NAMALWA (cell line): ENCODE measurements at regions not wholly inside any gene's neighbourhood (a gene's known extent, or its start where the extent isn't known, plus 50 kb on each side); places are given as distances from the start of the nearest gene placed in this dataset.
"Not testable (repeated sequence)": the region's sequence is repeated elsewhere in the genome, so short reads cannot be mapped to it uniquely, and the experiment has no call there.

Experiments used
- DNase-seq: peaks from one replicate; pipeline ENCODE4 v3.0.0-alpha.2; 2015; ENCODE audit warnings: low spot score

GRCh38 chr16:33583702-33584101 lies 124.3 kb downstream of the TP53TG3F start:
- DNase-seq, result not testable (repeated sequence)

- DNase-seq, result not testable (repeated sequence)
Measured at GRCh38 chr16:33588589-33588988, 129.2 kb downstream of the TP53TG3F start.

DNA sequence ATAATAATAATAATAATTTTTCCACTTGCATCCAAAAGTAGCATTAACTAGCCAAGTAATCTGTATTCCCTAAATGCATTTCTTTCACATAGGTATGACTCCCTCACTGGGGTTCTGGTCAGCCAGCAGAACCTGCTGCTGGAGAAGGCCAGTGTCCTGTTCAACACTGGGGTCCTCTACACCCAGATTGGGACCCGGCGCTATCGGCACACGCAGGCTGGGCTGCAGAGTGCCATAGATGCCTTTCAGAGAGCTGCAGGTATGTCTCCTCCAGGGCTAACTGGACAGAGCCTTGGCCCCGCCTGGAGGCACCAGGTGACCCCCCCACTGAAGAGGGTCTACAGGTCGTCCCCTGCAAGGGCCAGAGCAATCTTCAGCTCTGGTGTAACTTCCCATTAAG lies 133.9 kb downstream of the TP53TG3F start:
- not testable (repeated sequence) for DNase-seq

DNA sequence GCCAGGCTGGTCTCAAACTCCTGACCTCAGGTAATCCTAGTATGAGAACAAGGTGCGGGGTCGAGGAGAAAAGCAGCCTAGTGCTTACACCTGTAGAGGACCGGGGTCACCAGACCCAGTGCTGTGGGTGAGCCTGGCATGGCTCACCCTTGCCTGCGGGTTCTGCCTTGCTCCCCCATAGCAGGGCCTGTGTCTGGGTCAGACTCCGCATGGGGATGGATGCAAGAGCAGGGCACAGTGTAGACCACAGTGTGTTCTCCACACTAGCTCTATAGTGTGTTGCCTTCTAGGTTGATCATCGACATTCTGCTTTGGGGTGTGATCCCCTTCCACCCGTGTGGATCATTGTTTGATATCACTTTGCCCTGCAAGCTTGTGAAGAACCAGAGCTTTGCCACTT lies 135.7 kb downstream of the TP53TG3F start:
- DNase-seq, result not testable (repeated sequence)

DNA sequence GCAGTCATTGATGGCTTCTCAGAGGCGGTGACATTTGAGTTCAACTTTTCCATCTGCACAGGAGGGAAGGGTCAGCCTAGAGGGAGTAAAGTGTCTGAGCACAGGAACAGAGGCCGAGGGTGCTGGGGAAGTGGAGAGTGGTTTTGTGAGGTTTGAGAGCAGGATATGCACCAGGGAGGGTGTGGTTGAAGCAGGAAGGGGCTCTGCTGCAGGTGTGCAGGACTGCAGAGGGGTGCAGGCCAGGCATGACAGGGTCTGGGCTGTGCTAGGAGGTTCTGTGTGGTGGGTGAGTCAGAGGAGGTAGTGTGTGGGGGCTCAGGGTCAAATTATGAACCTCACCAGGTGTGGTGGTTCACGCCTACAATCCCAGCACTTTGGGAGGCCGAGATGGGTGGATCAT lies 141.6 kb downstream of the TP53TG3F start:
- DNase-seq, result not testable (repeated sequence)

- DNase-seq, result not testable (repeated sequence)
Measured at GRCh38 chr16:33623535-33624077, 164.2 kb downstream of the TP53TG3F start.

DNA sequence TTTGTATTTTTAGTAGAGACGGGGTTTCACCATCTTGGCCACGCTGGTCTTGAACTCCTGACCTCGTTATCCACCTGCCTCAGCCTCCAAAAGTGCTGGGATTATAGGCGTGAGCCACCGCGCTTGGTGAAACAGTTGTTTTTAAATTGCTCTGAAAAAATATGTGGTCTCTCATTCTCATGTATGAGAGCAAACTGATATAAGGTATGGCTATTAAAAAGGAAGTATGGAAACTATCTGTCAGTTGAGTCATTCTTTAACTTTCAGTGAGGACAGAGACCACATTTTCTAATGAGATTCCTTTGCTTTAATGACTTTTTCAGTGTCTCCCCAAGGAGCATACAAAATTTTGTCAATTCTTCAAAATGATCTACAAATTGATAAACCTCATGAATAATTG lies 169.5 kb downstream of the TP53TG3F start:
- DNase-seq, result not testable (repeated sequence)

DNA sequence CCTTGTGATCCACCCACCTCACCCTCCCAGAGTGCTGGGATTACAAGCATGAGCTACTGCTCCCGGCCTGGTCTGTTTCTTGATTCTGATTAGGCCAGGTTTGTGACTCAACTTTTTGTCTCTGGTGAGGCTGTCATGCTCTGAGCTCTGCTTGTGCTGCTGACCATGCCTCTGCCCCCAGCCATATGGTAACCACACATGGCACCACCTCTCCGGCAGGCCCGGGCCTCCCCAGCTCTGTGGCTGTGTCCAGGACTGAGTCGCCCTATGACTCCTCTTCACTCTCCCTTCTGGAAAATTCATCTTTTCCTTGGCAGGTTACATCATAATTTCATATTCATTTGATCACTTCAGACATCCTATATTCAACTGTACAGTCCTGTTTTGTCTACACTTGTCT lies 172.3 kb downstream of the TP53TG3F start:
- not testable (repeated sequence) for DNase-seq

- DNase-seq, result not testable (repeated sequence)
Measured at GRCh38 chr16:33634057-33634456, 174.6 kb downstream of the TP53TG3F start.

DNA sequence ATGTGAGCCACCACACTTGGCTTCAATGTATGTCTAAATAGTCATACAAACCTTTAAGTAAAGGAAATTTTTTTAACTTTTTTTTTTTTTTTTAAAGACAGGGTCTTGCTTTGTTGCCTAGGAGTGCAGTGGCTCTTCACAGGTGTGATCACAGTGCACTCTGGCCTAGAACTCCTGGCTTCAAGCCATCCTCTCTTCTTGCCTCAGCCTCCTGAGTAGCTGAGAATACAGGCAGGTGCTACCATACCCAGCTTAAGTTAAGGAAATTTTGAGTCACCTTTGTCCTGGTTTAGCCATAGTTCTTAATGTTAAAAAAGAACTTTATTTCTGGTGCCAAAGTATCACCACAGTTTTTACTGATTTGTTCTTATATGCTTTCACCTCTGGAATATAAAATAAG lies 177.3 kb downstream of the TP53TG3F start:
- DNase-seq, result not testable (repeated sequence)

GRCh38 chr16:33643270-33643669 lies 183.9 kb downstream of the TP53TG3F start:
- not testable (repeated sequence) for DNase-seq

- DNase-seq, result not testable (repeated sequence)
Measured at GRCh38 chr16:33643698-33644381, 184.4 kb downstream of the TP53TG3F start.

GRCh38 chr16:33646386-33646785 lies 187.0 kb downstream of the TP53TG3F start:
- DNase-seq, result not testable (repeated sequence)

GRCh38 chr16:33655756-33656155 lies 196.3 kb downstream of the TP53TG3F start:
- not testable (repeated sequence) for DNase-seq

DNA sequence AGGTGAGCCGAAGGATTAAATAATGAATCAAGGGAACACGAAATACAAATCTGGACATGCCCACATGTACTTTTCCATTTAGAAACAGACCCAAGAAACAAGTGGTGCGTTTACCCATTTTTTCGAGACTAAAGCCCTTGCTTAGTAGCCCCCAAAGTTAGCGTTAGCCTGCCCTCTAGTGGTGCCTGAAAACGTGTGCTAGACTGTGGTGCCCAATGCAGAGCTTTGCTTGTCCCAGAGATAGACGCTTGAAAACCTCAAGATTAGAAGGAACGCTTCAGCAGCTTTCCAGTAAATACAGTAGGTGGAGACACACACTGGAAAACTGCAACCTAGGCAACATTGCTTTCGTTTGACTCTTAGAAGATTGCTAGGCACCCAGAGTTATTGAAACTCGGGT lies 197.0 kb downstream of the TP53TG3F start:
- not testable (repeated sequence) for DNase-seq

DNA sequence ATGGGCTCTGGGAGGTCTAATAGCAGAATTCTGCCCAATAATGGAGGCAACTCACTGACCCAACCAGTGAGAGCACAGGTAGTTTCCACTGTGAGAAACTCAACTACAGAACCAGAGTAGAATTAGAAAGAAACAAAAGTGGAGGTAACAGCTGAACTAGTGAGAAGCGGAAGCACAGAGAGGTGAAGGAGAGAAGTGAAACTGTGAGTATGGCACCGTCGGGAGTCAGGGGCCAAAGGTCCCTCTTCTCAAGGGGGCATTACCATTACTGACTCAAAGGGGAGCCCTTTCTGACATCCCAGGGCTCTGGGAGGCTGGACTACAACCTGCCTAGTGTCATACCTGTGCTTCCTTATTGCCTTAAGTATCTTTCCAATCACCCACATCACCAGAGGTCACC lies 198.3 kb downstream of the TP53TG3F start:
- DNase-seq, result not testable (repeated sequence)

GRCh38 chr16:33680791-33681190 lies 221.4 kb downstream of the TP53TG3F start:
- not testable (repeated sequence) for DNase-seq

- DNase-seq, result not testable (repeated sequence)
Measured at GRCh38 chr16:33700320-33700719, 240.9 kb downstream of the TP53TG3F start.

GRCh38 chr16:33706845-33707590 lies 247.6 kb downstream of the TP53TG3F start:
- DNase-seq, result not testable (repeated sequence)

GRCh38 chr16:33707591-33707934 lies 248.2 kb downstream of the TP53TG3F start:
- not testable (repeated sequence) for DNase-seq

DNA sequence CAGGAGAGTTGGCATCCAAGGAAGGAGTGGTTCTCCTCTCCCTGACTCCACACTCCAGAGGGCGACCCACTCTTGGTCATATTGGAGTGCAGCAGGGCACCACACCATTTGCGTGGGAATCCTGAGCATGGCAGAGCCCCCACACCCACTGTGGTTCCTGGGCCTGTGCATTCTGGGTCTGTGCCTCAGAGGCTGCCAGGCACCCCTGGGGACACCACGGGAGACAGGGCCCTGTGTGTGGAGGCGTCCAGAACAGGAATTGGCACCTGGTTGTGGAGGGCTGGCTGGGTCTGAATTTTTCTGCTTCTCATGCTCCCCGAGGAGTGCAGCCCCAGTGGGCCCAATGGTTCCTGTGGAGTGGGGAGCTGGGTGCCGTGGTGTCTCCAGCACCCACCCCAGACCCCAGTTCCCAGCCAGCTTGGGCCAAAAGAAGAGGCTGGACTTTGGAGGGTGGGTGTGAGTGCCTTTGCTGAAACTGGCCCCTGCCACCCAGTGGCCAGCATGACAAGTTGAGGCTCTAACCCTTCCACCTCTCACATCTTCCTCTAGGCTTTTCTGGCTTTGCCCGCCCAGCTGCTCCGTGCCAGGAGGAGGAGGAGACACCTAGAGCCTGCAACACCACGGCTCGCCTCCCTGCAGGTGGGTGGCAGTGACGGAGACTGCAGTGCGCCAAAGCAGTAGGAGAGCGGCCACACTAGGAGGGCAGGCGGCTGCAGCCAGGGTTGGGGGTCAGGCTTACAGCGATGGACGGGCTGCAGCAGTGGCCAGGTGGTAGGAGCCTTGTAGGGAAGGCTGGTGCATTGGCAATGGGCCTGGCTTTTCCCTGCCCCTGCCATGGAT lies 250.7 kb downstream of the TP53TG3F start:
- not testable (repeated sequence) for DNase-seq

DNA sequence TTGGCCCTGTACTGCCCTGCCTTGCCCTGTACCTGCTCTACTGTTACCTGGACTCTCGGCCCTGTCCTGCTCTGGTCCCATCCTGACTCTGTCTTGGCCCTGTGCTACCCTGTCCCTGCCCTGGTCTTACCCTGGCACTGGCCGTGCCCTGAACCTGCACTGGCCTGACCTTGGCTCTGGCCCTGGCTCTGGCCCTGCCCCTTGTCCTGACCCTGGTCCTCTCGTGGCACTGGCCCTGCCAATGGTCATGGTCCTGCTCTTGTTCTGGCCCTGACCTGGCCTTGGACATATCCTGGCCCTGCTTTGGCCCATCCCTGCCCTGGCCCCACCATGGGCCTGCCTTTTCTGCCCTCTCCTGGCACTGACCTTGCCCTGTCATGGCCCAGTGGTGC lies 251.3 kb downstream of the TP53TG3F start:
- DNase-seq, result not testable (repeated sequence)
